Body of pancreas (tissue), 4 donors: ENCODE measurements at regions not wholly inside any gene's neighbourhood (a gene's known extent, or its start where the extent isn't known, plus 50 kb on each side); places are given as distances from the start of the nearest gene placed in this dataset.

Experiments used
- POLR2A ChIP-seq, 3 donors: fragments of 450-650 bp; IDR thresholded peaks; one replicate each; pipeline ENCODE4 v1.6.1; 2016; ENCODE audit warnings: antibody characterized with exemption in 3 of 3, mild to moderate bottlenecking in 2 of 3
- TF ChIP-seq, protein P1 (sequence below), 7 experiments: fragments of 450-650 bp in 4 of 7; fragments of 200-600 bp in 3 of 7; sonication (generic) in 3 of 7; IDR thresholded peaks; one replicate each; pipeline ENCODE4 v1.5.1; 2016 to 2019; ENCODE audit warnings: antibody characterized with exemption in 7 of 7

- TF ChIP-seq, protein P1, sequence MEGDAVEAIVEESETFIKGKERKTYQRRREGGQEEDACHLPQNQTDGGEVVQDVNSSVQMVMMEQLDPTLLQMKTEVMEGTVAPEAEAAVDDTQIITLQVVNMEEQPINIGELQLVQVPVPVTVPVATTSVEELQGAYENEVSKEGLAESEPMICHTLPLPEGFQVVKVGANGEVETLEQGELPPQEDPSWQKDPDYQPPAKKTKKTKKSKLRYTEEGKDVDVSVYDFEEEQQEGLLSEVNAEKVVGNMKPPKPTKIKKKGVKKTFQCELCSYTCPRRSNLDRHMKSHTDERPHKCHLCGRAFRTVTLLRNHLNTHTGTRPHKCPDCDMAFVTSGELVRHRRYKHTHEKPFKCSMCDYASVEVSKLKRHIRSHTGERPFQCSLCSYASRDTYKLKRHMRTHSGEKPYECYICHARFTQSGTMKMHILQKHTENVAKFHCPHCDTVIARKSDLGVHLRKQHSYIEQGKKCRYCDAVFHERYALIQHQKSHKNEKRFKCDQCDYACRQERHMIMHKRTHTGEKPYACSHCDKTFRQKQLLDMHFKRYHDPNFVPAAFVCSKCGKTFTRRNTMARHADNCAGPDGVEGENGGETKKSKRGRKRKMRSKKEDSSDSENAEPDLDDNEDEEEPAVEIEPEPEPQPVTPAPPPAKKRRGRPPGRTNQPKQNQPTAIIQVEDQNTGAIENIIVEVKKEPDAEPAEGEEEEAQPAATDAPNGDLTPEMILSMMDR (IDR thresholded peaks at IDR 0.05) = no peak
- no peak for TF ChIP-seq POLR2A (IDR thresholded peaks at IDR 0.05)
Measured at GRCh38 chr9:103225702-103226646, 230.8 kb downstream of the CYLC2 start.
